ENCODE measurements at regions not wholly inside any gene's neighbourhood (a gene's known extent, or its start where the extent isn't known, plus 50 kb on each side); places are given as distances from the start of the nearest gene placed in this dataset.
A peak's percentile ranks its signal among the peaks of the same experiment; 100 is the strongest.
"Not testable (repeated sequence)": the region's sequence is repeated elsewhere in the genome, so short reads cannot be mapped to it uniquely, and the experiment has no call there.

DNA sequence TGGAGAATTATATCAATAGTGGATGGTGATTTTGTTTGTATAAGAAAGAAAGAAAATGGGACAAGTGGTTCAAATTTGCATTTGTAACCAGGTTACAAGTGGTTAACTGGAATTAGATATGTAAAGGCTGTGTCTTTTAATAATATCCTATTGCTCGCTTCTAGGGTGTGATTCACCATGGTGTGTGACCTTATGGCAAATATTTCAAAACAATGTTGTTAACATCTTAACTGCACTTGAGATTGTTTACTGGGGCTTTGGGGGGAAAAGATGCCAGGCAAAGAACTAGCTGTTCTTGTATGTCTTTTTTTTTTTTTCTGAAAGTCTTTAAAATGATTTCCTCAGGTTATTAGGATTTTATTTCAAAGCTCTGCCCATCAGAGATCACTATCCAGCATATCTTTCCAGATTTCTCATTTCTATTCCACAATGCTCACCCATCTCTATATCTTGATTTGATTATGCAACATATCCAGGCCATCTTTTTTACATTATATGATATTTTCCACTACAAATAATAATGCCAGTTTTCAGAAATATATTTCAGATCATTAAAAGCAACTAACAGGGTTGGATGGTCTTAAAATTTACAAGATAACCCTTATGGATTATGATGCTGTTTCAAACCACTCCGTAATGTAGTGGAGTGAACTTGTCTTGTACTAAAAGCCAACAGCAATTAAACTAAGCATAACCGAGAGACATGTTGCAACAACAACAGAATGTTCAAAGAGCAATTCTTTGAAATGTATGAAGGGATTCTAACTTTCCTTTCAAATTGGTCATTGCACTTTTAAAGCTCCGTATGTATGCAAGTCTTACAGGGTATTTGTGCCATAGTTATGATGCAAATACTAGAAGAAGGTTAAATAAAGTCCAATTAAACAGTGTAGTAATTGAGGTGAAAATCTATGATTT is 341.5 kb upstream of the ETAA1 start:
- peak; percentile 27 for DNase-seq

DNA sequence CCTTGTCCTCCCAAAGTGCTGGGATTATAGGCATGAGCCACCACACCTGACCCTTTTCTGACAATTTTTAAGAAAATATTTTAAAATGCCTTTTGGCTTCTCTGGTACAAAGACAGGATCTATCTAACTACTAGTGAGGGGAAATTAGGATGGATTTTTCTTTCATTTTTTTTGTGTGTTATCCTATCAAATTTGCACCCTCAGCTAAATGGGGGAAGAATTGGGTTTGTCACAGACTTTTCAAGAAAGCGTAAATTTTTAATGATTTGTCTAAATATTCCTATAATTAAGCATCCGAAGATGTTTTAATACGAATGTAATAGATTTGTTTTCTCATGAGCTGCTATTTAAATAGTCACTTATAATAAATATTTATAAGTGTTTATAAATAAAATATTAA is 340.0 kb upstream of the ETAA1 start:
- no peak for DNase-seq

DNA sequence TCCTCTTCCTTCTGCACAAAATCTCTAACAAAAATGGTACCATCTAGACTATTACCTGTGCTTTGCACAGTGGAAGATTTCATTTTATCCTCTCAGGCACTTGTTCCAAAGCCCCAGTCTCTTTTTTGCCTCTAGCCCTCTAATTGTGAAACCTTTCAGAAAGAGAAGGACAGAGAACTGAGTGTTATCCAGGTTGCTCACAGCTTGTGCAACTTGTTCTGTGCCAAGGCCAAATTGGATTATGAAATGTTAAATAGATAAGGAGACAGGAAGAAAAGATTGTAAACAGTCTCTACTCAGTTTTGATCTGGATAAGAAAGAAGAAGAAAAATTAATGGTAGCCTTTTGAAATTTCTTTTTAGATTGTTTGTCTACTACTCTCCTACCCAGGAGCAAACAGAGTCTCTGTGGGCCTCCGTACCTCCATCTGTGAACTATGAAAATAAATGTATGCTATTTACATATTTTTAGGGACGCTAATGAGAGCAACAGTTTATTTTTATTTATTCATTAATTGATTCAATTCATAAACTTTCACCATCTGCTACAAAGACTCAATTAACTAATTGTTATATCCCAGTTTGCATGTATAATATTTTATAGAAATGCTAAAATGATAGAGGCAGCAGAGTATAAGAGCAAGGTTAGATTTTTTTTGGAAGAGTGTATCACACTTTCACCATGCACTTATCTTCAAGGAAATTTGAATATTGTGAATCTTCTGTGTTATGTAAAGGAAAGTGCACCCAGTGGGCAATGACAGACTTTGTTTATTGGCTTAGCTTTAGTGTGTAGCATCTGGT is 339.0 kb upstream of the ETAA1 start:
- DNase-seq: no peak

DNA sequence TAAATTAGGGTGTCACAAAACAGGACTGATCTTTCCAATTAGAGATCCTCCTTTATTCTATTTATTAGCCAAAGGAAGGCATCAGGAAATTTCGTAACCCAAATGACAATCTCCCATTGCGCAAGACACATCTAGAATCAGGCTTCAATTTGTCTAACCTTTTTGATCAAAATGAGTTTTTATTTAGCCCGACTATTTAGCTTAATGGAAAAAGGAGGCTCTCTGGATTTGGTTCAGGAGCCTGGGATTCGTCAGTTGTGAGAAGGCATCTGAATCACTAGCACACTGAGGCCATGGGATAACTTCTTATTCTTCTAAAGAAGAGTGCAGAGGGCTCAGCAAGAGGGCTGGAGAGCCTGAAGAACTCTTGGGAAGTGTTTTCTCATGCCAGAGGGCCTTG is 332.1 kb upstream of the ETAA1 start:
- DNase-seq: no peak

DNA sequence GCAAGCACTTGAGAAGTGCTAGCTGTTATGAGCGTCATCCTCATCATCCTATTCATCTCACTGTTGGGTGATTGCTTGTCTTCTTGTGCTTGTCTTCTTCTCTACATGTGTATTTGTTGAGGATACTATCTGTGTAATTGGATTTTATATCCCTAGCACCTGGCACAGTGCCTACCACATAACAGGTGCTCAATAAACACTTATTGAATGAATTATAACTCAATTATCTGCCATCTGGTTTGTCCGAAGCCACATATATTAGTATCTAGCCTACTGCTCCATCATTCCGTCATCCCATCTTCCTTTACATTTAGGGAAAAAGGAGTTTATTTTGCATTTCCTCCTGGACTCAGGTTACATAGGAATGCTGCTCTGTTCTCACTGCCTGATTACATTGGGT is 330.4 kb upstream of the ETAA1 start:
- no peak for DNase-seq

DNA sequence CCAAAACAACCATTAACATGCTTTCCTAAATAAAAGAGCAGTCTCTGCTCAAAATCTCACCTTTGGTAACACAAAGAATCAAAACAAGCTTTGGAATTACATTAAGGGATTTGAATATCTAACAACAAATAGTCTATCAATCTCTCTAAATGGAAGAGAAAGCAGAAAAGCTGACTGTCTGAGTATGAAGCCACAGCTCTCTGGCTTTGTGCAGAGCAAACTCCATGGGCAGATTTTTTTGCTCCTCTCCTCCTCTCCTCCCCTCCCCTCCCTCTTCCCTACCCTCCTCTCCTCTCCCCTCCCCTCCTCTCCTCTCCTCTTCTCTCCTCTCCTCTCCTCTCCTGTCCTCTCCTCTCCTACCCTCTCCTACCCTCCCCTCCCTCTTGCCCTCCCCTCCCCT is 329.5 kb upstream of the ETAA1 start:
- no peak for DNase-seq

DNA sequence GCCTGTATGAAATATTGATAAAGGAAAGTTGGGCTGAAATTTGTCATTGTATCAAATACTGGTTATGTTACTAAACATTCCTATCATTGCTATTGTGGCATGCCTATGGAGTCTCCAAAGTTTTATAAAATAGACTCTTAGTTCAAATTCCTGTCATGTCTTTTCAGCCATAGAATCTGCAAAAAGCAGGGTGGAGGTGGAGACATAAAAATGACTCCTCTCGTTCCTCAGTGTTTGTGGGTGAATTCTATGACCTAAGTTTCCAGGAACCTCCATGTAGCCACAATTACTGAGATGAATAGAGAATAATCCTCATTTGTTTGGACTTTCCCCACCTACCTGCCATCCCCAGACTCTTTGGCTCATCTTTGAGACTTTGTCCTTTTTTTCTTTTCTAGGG is 326.3 kb upstream of the ETAA1 start:
- DNase-seq: no peak

DNA sequence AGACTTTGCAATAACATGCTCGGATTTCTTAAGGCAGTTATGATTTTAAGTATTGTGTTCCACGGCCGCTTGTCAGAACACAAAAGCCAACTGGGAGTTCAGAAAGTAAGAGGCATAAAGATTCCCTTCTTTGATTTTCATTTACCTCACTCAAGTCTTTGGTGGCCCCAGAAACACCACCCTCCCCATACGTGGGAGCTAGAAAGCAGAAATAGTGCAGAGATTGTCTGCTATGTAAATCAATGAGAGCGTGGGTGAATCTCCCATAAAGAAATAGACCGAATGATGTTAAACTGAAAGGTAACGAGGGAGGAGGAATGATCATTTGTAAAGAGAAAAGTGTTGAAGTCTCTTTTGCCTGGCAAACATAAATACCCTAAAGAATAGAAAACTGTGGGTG is 322.1 kb upstream of the ETAA1 start:
- no peak for DNase-seq

DNA sequence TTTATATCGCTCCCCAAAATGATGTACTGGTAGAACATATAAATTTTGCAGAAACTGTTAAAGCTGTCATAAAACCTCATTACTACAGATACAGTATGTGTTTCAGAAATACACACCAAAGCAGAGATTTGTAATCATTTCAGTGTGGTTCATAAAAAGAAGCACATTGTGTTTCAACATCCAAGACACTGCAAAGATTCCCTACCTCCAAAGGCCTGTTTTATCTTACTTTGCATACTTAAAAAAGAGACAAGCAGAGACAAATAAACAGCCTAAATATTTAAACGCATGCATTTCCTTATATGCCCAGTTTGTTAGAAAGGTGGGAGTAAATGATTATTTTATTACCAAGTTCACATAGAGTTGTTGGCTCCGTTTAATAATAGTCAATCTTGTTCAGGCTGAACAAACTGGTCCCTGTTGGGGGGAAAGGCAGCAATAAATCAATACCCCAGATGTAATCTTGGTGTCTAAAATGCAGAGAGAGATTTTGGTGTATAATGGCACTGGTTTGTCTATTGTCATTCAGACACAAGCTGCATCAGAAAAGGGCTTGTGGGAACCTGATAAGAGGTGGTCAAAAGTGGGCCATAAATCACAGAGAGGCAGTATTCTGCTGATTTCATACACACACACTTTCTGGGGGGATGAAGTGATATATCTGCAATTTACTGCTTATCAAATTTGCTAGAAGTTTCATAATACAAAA is 321.4 kb upstream of the ETAA1 start:
- no peak for DNase-seq

DNA sequence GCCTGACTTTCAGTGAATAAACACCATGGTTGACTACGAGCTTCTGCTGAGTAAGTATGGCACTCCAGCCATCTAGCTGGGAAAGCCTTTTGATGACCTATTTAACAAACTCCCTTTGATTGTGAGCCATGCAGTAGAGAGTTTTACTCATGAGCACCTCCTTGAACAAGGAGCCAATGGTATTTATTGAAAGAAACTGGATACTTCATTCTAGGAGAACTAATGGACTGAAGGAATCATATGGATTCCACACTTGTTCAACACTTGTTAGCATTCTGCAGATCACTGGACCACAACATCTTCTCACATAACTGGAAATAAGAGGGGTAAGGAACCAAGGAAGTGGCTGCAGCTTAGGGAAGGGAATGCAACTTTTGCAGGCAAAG is 320.9 kb upstream of the ETAA1 start:
- DNase-seq: no peak

DNA sequence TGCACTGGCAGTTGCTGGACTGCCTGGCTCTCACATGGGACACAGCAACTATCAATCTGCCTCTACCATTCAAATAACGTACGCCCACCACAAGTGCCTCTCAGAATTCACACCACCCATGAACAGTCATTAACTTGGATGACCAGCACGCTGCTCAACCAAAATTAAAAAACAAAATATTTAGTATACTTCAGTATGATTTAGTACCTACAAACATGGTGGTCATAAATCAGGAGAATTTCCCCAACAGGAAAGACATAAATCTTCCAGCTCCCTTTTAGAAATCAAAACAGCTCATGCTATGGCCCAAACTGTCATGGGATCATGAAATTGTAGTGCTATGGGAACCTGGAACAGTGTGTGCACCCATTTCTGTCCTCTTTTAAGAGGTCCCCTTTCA is 317.4 kb upstream of the ETAA1 start:
- no peak for DNase-seq

DNA sequence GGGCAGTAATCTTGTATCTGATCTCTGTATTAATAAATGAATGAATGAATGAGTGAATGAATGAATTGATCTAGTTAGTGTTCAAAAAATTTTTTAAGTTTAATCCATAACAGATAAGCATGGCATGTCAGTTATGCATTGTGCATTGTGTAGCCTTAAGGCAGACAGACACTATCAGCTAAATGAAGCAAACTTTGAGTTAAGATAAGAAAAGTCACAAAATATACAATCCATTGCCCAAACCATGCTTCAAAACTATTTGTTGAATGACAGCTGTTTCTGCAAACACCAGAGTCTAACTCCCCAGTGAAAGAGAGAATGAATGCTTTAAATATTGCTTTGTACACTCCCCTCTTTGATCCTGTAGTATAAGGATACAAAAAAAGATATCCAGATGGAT is 314.3 kb upstream of the ETAA1 start:
- DNase-seq: no peak

DNA sequence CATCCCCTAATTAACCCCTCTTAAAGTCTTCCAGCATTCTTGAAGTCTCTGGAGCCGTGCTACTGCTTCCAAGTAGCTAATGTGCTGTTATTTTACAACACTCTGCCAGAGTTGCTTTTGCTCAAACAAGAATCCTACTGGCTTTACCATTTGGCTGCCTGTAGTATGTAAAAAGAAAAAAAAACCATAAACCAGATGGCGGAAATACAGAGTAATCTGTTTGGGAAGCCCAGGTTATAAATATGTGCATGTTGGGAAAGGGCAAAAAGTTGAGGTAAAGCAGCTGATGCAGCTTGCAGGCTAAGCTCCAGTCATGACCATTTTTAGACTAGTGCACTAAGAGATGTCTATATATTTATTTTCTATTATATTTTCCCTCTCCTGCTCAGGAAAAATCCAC is 313.2 kb upstream of the ETAA1 start:
- DNase-seq: no peak

DNA sequence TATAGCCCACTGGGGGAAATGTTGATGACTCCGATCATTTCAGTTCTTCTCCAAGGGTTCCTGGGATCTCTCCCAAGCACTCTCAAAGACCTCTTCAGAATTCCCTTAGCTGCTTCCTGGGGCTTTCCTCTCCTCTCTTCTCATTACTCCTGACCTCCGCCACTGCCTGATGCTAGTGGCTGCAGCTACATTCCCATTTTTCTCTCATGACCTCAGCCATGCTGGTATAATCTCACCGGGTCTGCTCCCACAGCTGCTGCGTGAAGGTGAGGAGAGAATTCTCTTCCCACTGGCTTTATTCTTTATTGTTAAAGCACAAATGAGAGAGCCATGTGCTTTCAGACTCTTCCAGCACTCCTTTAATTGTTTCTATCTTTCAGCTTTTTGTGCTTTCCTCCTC is 312.0 kb upstream of the ETAA1 start:
- DNase-seq: no peak

DNA sequence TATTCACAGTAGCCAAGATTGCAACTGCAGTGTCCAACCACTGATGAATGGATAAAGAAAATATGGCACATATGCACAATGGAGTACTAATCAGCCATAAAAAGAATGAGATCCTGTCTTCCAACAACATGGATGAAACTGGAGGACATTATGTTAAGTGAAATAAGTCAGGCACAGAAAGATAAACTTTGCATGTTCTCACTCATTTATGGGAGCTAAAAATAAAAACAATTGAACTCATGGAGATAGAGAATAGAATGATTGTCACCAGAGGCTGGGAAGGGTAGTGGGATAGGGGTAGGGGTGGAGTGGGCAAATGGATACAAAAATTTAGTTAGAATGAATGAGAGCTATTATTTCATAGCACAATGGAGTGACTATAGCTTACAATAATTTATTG is 305.5 kb upstream of the ETAA1 start:
- no peak for DNase-seq

DNA sequence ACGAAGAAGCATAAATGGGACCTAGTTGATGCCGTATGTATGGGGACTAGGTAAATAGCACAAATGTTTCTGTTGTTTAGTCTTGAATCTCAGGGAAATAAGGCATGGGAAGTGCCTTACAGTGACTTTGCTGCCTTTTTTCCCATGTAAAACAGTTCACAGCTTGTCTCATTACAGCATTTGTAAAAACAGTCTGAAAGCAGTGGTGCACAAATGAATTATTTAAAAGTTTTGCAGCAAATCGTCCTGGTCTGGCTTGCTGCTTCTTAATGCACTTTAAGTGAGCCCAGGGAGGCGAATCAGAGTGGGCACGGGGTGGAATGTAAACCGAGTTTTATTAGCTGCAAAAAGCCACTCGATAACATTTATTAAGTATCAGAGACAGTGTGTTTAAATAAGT is 302.0 kb upstream of the ETAA1 start:
- no peak for DNase-seq

DNA sequence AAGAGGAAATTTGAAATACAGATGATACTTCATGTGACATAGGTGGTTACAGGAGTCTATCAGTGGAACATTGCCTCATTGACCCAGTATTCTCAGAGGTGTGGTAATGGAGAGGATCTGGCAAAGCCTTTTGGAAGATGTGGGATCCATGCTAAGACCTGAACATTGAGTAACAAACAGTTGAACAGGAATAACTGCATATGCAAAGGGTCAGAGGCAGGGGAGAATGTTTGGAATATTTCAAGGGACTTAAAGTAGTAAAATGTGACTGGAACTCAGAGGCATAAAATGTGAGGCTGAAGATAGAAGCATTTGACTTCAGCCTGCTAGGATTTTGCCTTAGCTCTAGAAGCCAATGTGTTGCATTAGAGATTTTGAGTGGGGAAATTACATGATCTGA is 300.2 kb upstream of the ETAA1 start:
- no peak for DNase-seq

DNA sequence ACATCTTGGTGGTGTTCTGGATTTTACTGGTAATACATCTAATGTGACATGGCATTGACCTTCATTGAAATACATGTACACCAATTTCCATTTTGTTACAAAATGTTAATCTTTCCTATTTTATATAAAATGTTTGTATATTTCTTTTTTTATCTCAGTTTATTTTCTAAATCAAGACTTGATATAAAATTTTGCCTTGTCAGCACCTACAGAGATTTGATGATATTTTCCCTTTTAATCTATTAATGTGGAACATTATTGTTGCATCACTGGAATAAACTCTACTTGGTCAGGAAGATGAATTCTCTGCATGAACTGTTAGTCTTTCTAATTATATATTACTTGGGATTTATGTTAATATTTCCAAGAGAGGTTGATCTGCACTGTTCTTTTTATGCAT is 294.0 kb upstream of the ETAA1 start:
- DNase-seq: no peak

DNA sequence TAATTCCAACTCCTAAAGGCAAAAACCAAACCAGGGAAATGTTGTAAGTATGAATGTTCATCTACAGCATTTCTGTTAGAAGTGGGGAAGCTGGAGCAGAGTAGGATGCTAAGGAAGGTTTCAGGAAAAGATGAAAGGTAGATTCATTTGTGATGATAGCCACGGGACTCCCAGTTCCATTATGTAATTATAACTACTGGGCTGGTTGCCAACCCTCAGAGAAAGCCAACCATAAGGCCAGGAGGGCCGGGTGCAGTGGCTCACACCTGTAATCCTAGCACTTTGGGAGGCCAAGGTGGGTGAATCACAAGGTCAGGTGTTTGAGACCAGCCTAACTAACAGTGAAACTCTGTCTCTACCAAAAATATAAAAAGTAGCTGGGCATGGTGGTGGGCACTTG is 288.9 kb upstream of the ETAA1 start:
- DNase-seq: no peak

DNA sequence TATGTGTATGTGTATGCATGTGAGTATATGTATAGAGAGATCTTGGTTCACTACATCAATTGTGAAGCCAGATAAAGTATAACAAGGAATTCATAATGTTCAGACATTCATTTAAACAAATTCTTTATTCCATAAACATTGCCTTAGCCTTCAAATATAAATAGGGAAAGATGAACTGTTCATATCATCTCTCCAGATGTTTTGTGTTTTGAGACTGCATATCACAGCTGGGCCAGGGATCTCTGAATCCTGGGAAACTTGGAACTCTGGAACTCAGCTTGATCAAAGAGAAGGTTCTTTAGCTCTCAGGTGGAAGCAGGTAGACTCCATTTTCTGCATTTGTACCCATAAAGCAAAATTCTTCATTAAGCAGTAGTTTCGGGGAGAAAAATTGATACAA is 272.6 kb upstream of the ETAA1 start:
- DNase-seq: no peak

DNA sequence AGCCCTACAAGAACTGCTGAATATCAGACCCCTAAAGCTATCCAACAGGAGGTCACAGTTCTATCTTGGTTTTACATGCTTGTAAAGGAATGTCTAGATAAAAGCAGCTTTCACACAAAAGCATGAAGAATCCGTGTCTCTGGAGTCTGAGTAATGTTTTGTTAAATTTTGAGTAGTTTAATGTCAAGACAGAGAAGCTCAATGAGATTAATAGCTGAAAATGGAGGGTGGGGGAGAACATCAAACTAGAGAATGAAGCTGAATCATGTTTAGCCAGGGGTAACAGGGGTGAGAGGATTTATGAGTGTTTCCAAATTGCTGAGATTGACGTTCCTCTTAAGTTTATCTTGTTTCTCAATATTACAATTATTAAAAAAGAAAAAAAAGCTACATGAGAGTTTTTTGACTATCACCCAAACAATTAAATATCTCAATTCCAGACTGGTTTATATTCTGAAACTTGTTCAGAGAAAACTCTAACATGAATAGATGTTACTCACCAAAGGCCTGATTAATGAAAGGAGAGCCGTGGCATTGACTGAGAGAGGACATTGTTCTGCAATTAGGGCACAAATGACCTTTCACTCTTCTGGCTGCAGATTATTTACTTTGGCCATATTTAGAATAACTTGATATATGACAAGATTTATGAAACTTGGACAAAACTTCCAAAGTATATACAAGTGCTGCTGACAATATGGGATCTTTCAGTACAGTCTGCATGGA is 266.4 kb upstream of the ETAA1 start:
- peak; percentile 64 for DNase-seq

DNA sequence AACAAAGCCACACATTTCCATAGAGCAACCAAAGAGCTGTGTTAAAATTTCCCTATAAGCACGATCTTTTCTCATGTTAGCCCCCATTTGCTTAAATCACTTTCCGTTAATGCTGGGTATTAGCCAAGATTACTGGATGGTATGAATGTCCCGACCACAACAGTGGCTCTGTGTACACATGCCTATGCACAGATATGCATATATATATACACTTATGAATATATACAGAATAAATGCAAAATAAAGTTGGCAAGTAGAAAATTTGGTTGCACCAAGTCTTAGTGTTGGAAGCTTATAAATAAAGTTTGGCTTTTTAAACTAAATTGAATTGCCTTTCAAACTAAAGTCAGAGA is 265.9 kb upstream of the ETAA1 start:
- DNase-seq: no peak

DNA sequence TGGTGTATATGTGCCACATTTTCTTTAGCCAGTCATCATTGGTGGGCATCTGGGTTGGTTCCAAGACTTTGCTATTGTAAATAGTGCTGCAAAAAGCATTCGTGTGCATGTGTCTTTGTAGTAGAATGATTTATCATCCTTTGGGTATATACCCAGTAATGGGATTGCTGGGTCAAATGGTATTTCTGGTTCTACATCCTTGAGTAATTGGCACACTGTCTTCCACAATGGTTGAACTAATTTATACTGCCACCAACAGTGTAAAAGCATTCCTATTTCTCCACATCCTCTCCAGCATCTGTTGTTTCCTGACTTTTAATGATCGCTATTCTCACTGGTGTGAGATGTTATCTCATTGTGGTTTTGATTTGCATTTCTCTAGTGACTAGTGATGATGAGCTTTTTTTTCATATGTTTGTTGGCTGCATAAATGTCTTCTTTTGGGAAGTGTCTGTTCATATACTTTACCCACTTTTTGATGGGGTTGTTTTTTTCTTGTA is 264.6 kb upstream of the ETAA1 start:
- DNase-seq: not testable (repeated sequence)
